Stimulated activated CD4-positive, alpha-beta T cell treated with anti-CD3 and anti-CD28 coated beads, Interleukin-12 subunit alpha, Interleukin-12 subunit beta, amount 100 ng/mL, for 4 hours (primary cell): ENCODE measurements at regions not wholly inside any gene's neighbourhood (a gene's known extent, or its start where the extent isn't known, plus 50 kb on each side); places are given as distances from the start of the nearest gene placed in this dataset.
A peak's percentile ranks its signal among the peaks of the same experiment; 100 is the strongest.
"Not testable (repeated sequence)": the region's sequence is repeated elsewhere in the genome, so short reads cannot be mapped to it uniquely, and the experiment has no call there.

Experiments used
- DNase-seq: peaks from one replicate; pipeline ENCODE4 v3.0.0-alpha.2; 2020

- no peak for DNase-seq
Measured at GRCh38 chr2:8544171-8544785, 137.6 kb upstream of the ID2 start.

- DNase-seq = peak; percentile 83
Measured at GRCh38 chr2:8544786-8545694, 136.8 kb upstream of the ID2 start.

GRCh38 chr2:8545695-8546611 is 135.9 kb upstream of the ID2 start:
- no peak for DNase-seq

GRCh38 chr2:8546612-8547283 is 135.1 kb upstream of the ID2 start:
- no peak for DNase-seq

GRCh38 chr2:8547284-8548064 is 134.4 kb upstream of the ID2 start:
- DNase-seq = no peak

- DNase-seq = no peak
Measured at GRCh38 chr2:8548065-8548618, 133.7 kb upstream of the ID2 start.

- no peak for DNase-seq
Measured at GRCh38 chr2:8548619-8549150, 133.2 kb upstream of the ID2 start.

GRCh38 chr2:8549273-8549922 is 132.5 kb upstream of the ID2 start:
- DNase-seq = no peak

- no peak for DNase-seq
Measured at GRCh38 chr2:8549942-8550341, 131.9 kb upstream of the ID2 start.

- no peak for DNase-seq
Measured at GRCh38 chr2:8550481-8550880, 131.4 kb upstream of the ID2 start.

GRCh38 chr2:8550937-8551621 is 130.8 kb upstream of the ID2 start:
- no peak for DNase-seq

- DNase-seq = no peak
Measured at GRCh38 chr2:8551622-8552074, 130.2 kb upstream of the ID2 start.

- DNase-seq = no peak
Measured at GRCh38 chr2:8552293-8552801, 129.5 kb upstream of the ID2 start.

- DNase-seq = no peak
Measured at GRCh38 chr2:8553643-8554042, 128.2 kb upstream of the ID2 start.

GRCh38 chr2:8554296-8554806 is 127.5 kb upstream of the ID2 start:
- DNase-seq = no peak

GRCh38 chr2:8555543-8555942 is 126.3 kb upstream of the ID2 start:
- DNase-seq = no peak

GRCh38 chr2:8558096-8558495 is 123.8 kb upstream of the ID2 start:
- DNase-seq = no peak

- DNase-seq = no peak
Measured at GRCh38 chr2:8558956-8559355, 122.9 kb upstream of the ID2 start.

GRCh38 chr2:8559805-8560204 is 122.1 kb upstream of the ID2 start:
- no peak for DNase-seq

GRCh38 chr2:8561692-8562091 is 120.2 kb upstream of the ID2 start:
- DNase-seq = not testable (repeated sequence)
